ENCODE measurements at regions not wholly inside any gene's neighbourhood (a gene's known extent, or its start where the extent isn't known, plus 50 kb on each side); places are given as distances from the start of the nearest gene placed in this dataset.
"Not testable (repeated sequence)": the region's sequence is repeated elsewhere in the genome, so short reads cannot be mapped to it uniquely, and the experiment has no call there.

DNA sequence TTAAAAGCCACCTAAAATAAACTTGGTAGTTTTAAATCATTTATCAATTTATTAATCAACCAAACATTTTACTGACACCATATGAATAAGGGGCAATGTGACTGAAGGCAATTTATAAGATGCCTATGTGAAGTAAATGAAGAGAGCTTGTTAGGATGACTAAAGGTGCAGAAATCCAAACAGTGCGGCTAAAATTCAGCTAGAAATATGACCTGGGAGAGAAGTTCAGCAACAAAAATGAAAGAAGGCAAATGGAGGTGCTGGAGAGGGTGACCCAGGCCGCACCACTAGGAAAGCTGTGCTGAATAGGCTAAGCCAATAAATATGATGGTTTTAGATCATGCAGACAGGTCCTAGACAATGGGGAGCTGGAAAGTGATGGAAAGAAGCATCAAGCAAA is 403.7 kb downstream of the BTG1 start:
- no peak overlapping the region for H3K4me3 ChIP-seq
- H3K27ac ChIP-seq = no peak overlapping the region
- 85 to 89% methylated on average over 2 of the region's 2 CpGs for WGBS, 2 donors
- no peaks in the 10 kb centered on the region for H3K27me3 ChIP-seq
- TF ChIP-seq EP300 (IDR thresholded peaks at IDR 0.05) (no peak), POLR2A (IDR thresholded peaks at IDR 0.05) (no peak), CTCF (IDR thresholded peaks at IDR 0.05) (no peak), POLR2AphosphoS5 (IDR thresholded peaks at IDR 0.05) (no peak)
- H3K9me3 ChIP-seq = no peaks in the 10 kb centered on the region
- no peaks in the 10 kb centered on the region for H3K36me3 ChIP-seq
- H3K4me1 ChIP-seq = no peaks in the 10 kb centered on the region
- DNase-seq (no peak), ATAC-seq (ENCODE audit: low FRiP score in 2 of 2) (no peak)

DNA sequence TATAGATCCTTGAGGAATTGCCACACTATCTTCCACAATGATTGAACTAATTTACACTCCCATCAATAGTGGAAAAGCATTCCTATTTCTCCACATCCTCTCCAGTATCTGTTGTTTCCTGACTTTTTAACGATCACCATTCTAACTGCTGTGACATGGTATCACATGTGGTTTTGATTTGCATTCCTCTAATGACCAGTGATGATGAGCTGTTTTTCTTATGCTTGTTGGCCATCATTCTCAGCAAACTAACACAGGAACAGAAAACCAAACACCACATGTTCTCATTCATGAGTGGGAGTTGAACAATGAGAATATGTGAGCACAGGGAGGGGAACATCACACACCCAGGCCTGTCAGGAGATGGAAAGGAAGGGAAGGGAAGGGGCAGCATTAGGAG is 411.8 kb downstream of the BTG1 start:
- ATAC-seq (ENCODE audit: low FRiP score in 2 of 2); H3K4me3 ChIP-seq; DNase-seq; H3K4me1 ChIP-seq; H3K9me3 ChIP-seq; H3K27me3 ChIP-seq; H3K36me3 ChIP-seq; H3K27ac ChIP-seq: not testable (repeated sequence)
- WGBS, 2 donors = 78 to 79% methylated on average over 1 of the region's 1 CpG

GRCh38 chr12:91732086-91732485 is 413.6 kb downstream of the BTG1 start:
- no peak for TF ChIP-seq EP300 (IDR thresholded peaks at IDR 0.05)
- TF ChIP-seq CTCF (IDR thresholded peaks at IDR 0.05) = no peak
- no peak for TF ChIP-seq POLR2A (IDR thresholded peaks at IDR 0.05)
- TF ChIP-seq POLR2AphosphoS5 (IDR thresholded peaks at IDR 0.05) = no peak
- 71 to 80% methylated on average over 1 of the region's 1 CpG for WGBS, 2 donors
- H3K4me3 ChIP-seq = no peak overlapping the region

GRCh38 chr12:91729543-91729942 is 416.1 kb downstream of the BTG1 start:
- Histone ChIP-seq H3K27ac (no peak overlapping the region), H3K9me3 (no peaks in the 10 kb centered on the region), H3K4me3 (no peak overlapping the region), H3K27me3 (no peaks in the 10 kb centered on the region), H3K36me3 (no peaks in the 10 kb centered on the region), H3K4me1 (no peaks in the 10 kb centered on the region)
- 96 to 98% methylated on average over 4 of the region's 4 CpGs for WGBS, 2 donors
- ATAC-seq (ENCODE audit: low FRiP score in 2 of 2) (no peak), DNase-seq (no peak)
- TF ChIP-seq EP300 (IDR thresholded peaks at IDR 0.05) = no peak
- TF ChIP-seq CTCF (IDR thresholded peaks at IDR 0.05) = no peak
- TF ChIP-seq POLR2A (IDR thresholded peaks at IDR 0.05) = no peak

More at GRCh38 chr12:91732086-91732485, 413.6 kb downstream of the BTG1 start:
- no peak for ATAC-seq (ENCODE audit: low FRiP score in 2 of 2)
- Histone ChIP-seq H3K36me3 (no peaks in the 10 kb centered on the region), H3K9me3 (no peaks in the 10 kb centered on the region), H3K27ac (no peak overlapping the region), H3K4me1 (no peaks in the 10 kb centered on the region), H3K27me3 (no peaks in the 10 kb centered on the region)
- DNase-seq = no peak

- Histone ChIP-seq H3K4me1 (no peaks in the 10 kb centered on the region), H3K36me3 (no peaks in the 10 kb centered on the region), H3K9me3 (no peaks in the 10 kb centered on the region), H3K27me3 (no peaks in the 10 kb centered on the region), H3K4me3 (no peak overlapping the region), H3K27ac (no peak overlapping the region)
- ATAC-seq (ENCODE audit: low FRiP score in 2 of 2) (no peak), DNase-seq (no peak)
- TF ChIP-seq POLR2A (IDR thresholded peaks at IDR 0.05) = no peak
- TF ChIP-seq EP300 (IDR thresholded peaks at IDR 0.05) = no peak
- TF ChIP-seq CTCF (IDR thresholded peaks at IDR 0.05) = no peak
- no peak for TF ChIP-seq POLR2AphosphoS5 (IDR thresholded peaks at IDR 0.05)
Measured at GRCh38 chr12:91723191-91723590, 422.5 kb downstream of the BTG1 start.
